GM15510 (cell line): ENCODE measurements at regions not wholly inside any gene's neighbourhood (a gene's known extent, or its start where the extent isn't known, plus 50 kb on each side); places are given as distances from the start of the nearest gene placed in this dataset.

ENCODE experiments used
- POLR2A ChIP-seq: IDR thresholded peaks from 3 replicates; pipeline ENCODE4 v1.6.1; 2011; ENCODE audit warnings: borderline replicate concordance; ENCODE audit not compliant: insufficient read length; ENCODE audit errors: extremely low read depth

DNA sequence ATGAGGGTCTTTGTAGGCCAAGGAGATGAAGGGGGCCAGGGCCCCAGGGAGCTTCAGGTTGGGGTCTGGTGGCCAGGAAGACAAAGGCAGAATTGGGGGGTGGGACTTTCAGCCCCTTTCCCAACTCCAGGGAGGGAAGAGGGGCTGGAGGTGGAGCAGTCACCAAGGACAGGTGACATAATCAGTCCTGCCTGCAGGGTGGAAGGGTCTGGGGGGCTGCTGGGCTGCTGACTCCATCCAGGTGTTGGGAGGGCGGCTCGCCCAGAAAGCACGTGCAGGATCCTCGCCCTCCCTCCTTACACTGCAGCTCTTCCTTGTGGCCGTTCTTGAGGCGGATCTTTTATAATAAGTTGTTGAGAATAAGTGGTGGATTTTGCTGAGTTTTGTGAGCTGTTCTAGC is 1491.1 kb downstream of the TBC1D22A start:
- no peak for TF ChIP-seq POLR2A

GRCh38 chr22:48253136-48253535 is 1490.7 kb downstream of the TBC1D22A start:
- TF ChIP-seq POLR2A, result no peak

- no peak for TF ChIP-seq POLR2A
Measured at GRCh38 chr22:48251629-48252028, 1489.2 kb downstream of the TBC1D22A start.

DNA sequence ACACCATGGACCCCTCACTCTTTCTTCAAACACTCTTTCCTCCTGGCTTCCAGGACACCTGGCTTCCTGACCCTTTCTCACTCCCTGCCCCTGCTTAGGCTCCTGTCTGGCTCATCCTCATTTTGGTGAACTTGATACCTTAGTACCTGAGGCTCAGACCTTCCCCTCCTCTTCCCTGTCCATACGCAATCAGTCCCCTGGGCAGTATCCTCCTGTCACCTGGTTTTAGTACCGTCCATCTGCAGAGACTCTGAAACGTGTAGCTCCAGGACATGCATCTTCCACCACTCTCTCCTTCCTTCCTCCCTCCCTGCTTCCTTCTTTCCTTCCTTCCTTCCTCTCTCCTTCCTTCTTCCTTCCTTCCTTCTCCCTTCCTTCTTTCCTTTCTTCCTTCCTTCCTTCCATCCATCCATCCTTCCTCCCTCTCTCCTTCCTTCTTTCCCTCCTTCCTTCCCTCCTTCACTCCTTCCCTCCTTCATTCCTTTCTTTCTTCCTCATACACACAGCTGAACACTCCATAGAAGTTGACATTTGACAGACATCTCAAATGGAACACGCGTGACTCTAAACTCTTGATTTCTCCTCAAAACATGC is 1488.6 kb downstream of the TBC1D22A start:
- TF ChIP-seq POLR2A, result no peak

DNA sequence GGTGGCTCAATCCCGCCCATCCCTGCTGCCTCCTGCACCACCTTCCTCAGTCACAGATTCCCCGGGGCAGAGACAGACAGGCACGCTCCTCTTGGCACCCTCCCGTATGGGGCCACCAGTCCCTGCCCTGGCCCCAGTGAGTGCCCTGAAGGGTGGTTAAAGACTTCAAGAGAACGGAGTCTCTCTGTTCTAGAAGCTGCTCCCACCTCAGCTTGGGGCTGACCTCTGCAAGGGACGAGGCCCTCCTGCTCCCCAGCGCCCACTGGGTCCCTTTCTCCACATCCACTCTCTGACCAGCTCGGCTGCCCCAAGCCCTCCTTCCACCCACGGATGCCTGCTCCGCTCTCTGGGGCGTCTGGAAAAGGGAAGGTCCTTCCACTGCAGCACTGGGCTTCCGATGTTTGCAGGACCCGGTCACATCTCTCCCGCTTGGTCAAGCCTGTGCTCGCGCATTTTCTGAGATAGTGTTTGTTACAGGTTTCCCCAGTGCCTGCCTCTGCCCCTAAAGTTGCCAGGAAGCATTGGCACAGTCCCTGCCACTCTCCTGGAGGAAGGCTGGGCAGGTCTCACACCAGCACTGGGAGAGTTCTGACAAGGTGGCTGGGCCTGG is 1487.9 kb downstream of the TBC1D22A start:
- TF ChIP-seq POLR2A, result no peak

DNA sequence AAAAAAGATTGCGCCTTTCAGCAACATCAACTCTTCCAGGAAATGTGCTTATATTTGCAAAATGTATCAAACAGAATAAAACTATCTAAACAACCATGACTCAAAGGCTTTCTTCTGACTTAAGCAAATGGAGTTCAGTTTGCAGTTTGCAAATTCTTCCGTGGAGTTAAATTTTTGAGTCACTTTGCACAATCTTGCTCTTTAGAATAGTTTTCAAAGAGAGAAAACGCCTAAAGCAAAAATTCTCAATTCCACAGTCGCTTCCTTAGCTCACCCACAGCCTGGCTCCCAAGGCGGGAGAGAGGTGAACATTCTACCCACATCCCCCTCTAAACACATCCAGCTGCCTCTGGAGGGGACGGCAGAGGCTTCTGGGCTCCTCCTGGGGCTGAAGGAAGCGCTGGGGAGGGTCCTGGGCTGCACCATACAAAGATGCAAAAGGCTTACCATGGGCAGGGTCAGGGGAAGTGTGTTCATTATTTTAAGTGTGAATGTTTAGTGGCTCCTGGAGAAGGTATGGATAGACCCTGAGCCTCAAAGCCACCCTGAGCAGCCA is 1487.3 kb downstream of the TBC1D22A start:
- TF ChIP-seq POLR2A, result no peak

- TF ChIP-seq POLR2A, result no peak
Measured at GRCh38 chr22:48248901-48249455, 1486.5 kb downstream of the TBC1D22A start.

GRCh38 chr22:48247829-48248228 is 1485.4 kb downstream of the TBC1D22A start:
- no peak for TF ChIP-seq POLR2A

DNA sequence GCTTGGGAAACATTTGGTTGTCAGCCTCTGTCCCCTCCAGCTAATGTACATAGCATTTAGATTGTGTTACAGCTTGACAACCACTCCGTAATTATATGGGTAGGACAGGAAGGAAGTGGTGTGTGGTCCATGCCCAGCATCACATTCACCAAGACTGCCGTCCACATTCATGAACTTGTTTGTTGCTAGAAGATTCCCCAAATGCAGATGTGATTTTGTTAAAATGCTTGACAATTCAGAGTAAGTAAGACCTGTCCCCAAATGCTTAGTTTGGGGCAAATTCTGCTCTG is 1482.7 kb downstream of the TBC1D22A start:
- no peak for TF ChIP-seq POLR2A

GRCh38 chr22:48244388-48245195 is 1482.1 kb downstream of the TBC1D22A start:
- TF ChIP-seq POLR2A, result no peak

DNA sequence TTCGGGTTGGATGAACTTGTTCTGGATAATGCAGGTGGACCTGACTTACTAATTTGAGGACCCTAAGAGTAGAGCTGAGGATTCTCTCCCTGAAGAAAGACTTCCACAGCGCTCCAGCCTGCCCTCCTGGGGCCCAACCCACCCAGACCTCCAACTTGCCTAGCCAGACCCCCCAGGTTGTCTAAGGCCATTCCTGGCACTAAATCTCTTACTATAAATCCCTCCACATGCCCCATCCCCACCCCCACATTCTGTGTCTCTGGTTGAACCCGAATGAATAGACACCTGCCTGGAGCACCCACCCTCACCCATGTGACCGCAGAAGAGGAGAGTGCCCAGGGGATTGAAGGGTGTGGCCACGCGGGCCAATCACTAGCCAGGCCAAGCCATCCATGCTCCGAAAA is 1480.0 kb downstream of the TBC1D22A start:
- no peak for TF ChIP-seq POLR2A

DNA sequence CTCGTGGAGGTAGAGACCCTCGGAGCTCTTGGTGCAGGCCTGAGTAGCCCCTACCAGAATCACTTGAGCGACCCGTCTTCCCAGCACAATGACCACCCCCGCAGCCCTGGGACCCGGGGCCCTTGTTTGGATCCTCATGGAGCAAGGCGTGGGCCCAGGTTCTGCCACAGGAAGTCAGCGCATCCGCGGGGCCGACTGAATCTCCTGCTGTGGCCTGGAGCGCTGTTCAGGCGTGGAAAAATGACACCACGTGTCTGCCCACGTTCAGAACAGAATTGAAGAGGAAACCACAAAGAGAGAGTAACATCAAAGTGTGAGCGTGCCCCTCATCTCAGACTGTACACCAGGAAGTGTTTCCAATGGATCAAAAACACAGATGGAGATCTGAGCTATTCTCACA is 1479.2 kb downstream of the TBC1D22A start:
- TF ChIP-seq POLR2A, result no peak

DNA sequence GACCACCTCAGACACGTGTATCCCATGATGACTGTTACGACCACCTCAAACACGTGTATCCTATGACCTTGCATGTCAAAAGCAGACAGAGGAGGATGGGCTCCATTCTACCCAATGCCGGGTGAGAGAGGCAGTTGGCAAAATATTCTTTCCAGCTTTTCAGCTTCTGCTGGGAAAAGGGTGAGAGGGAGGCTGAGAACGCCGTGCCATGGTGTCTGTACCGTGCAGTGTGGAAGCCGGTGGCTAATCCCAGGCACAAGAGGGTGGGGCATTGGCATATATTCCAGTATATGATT is 1478.4 kb downstream of the TBC1D22A start:
- no peak for TF ChIP-seq POLR2A

DNA sequence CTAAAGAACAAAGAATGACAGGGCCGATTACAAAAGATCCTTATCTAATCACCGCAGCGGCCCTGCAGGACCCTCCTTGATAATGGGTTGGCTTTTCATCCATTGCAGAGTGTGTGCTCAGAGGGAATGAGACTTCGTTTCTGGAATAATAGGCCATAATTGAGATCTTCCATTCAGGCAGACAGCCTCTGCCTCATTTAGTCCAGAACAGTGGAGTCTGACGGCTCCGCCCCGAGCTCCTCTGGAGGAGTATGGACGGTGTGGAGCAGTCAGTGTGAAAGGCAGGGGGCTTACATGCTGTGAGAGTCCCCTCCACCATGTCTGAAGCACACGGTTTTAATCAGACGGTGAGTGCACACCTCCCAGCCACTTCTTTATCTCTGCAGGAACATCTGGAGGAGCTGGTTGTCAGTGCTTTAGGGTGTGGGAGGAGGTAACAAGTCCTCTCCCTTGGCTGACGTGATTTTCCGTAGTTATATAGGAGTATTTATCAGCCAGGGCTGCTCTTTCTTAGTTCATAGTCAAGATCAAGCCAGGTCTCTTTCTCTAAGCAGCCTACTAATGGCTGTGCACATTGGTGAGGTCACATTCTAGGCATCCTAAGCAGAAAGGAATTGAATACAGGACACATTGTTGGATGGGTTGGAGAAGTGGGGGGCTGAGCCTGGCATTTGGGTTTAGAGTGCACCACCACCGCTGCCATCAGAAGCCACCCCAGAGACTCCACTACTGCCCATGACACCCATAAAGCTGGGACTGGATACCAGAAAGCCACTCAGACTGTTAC is 1477.9 kb downstream of the TBC1D22A start:
- TF ChIP-seq POLR2A, result no peak
